ENCODE measurements at regions not wholly inside any gene's neighbourhood (a gene's known extent, or its start where the extent isn't known, plus 50 kb on each side); places are given as distances from the start of the nearest gene placed in this dataset.

GRCh38 chr18:44342162-44342561 lies 338.5 kb upstream of the SETBP1 start:
- Histone ChIP-seq H3K9ac (ENCODE audit: insufficient read depth in 1 of 2, low read length in 2 of 2) (no peak overlapping the region), H3K9me3 (ENCODE audit: control insufficient read depth in 4 of 4, insufficient read depth in 3 of 4, low read length in 3 of 4) (no peaks in the 10 kb centered on the region), H3K27me3 (ENCODE audit: control insufficient read depth in 3 of 3, insufficient read depth in 3 of 3, low read length in 2 of 3) (no peaks in the 10 kb centered on the region), H3K4me3 (no peak overlapping the region), H3K36me3 (ENCODE audit: control insufficient read depth in 4 of 4, insufficient read depth in 4 of 4, low read length in 4 of 4) (no peaks in the 10 kb centered on the region), H3K4me1 (ENCODE audit: control insufficient read depth in 5 of 5, insufficient read depth in 5 of 5, low read length in 5 of 5) (peaks cover 0 to 5% (median 0%) of the 10 kb centered on the region in 5 donors), H3K27ac (ENCODE audit: low read depth in 1 of 2, low read length in 1 of 2) (no peak overlapping the region)
- ATAC-seq (ENCODE audit: insufficient read depth, low FRiP score) = no peak
- no peak for DNase-seq
- WGBS, 2 donors = 84 to 85% methylated on average over 2 of the region's 2 CpGs
- TF ChIP-seq CTCF (IDR thresholded peaks at IDR 0.05; ENCODE audit: control extremely low read depth, extremely low read depth) = no peak

- Histone ChIP-seq H3K27me3 (ENCODE audit: control insufficient read depth in 3 of 3, insufficient read depth in 3 of 3, low read length in 2 of 3) (no peaks in the 10 kb centered on the region), H3K4me1 (ENCODE audit: control insufficient read depth in 5 of 5, insufficient read depth in 5 of 5, low read length in 5 of 5) (peaks cover 0 to 5% (median 0%) of the 10 kb centered on the region in 5 donors), H3K36me3 (ENCODE audit: control insufficient read depth in 4 of 4, insufficient read depth in 4 of 4, low read length in 4 of 4) (no peaks in the 10 kb centered on the region), H3K4me3 (no peak overlapping the region), H3K27ac (ENCODE audit: low read depth in 1 of 2, low read length in 1 of 2) (no peak overlapping the region), H3K9ac (ENCODE audit: insufficient read depth in 1 of 2, low read length in 2 of 2) (no peak overlapping the region), H3K9me3 (ENCODE audit: control insufficient read depth in 4 of 4, insufficient read depth in 3 of 4, low read length in 3 of 4) (no peaks in the 10 kb centered on the region)
- DNase-seq (no peak), ATAC-seq (ENCODE audit: insufficient read depth, low FRiP score) (no peak)
- WGBS, 2 donors = 70 to 81% methylated on average over 2 of the region's 2 CpGs
- TF ChIP-seq CTCF (IDR thresholded peaks at IDR 0.05; ENCODE audit: control extremely low read depth, extremely low read depth) = no peak
These were observed 337.7 kb upstream of the SETBP1 start for GRCh38 chr18:44342946-44343345.

GRCh38 chr18:44343570-44343969 lies 337.1 kb upstream of the SETBP1 start:
- H3K4me1 ChIP-seq (ENCODE audit: control insufficient read depth in 5 of 5, insufficient read depth in 5 of 5, low read length in 5 of 5) = peaks cover 0 to 5% (median 0%) of the 10 kb centered on the region in 5 donors
- ATAC-seq (ENCODE audit: insufficient read depth, low FRiP score) (no peak), DNase-seq (peak in 2 of 3 donors; percentile 11 to 40)
- H3K9me3 ChIP-seq (ENCODE audit: control insufficient read depth in 4 of 4, insufficient read depth in 3 of 4, low read length in 3 of 4) = no peaks in the 10 kb centered on the region
- H3K36me3 ChIP-seq (ENCODE audit: control insufficient read depth in 4 of 4, insufficient read depth in 4 of 4, low read length in 4 of 4) = no peaks in the 10 kb centered on the region
- H3K27me3 ChIP-seq (ENCODE audit: control insufficient read depth in 3 of 3, insufficient read depth in 3 of 3, low read length in 2 of 3) = no peaks in the 10 kb centered on the region
- no peak overlapping the region for H3K27ac ChIP-seq (ENCODE audit: low read depth in 1 of 2, low read length in 1 of 2)
- H3K4me3 ChIP-seq = no peak overlapping the region
- H3K9ac ChIP-seq (ENCODE audit: insufficient read depth in 1 of 2, low read length in 2 of 2) = no peak overlapping the region
- TF ChIP-seq CTCF (IDR thresholded peaks at IDR 0.05; ENCODE audit: control extremely low read depth, extremely low read depth) = no peak

- Histone ChIP-seq H3K9ac (ENCODE audit: insufficient read depth in 1 of 2, low read length in 2 of 2) (no peak overlapping the region), H3K27ac (ENCODE audit: low read depth in 1 of 2, low read length in 1 of 2) (no peak overlapping the region), H3K36me3 (ENCODE audit: control insufficient read depth in 4 of 4, insufficient read depth in 4 of 4, low read length in 4 of 4) (no peaks in the 10 kb centered on the region), H3K9me3 (ENCODE audit: control insufficient read depth in 4 of 4, insufficient read depth in 3 of 4, low read length in 3 of 4) (no peaks in the 10 kb centered on the region), H3K4me1 (ENCODE audit: control insufficient read depth in 5 of 5, insufficient read depth in 5 of 5, low read length in 5 of 5) (peaks cover 0 to 3% (median 0%) of the 10 kb centered on the region in 5 donors), H3K27me3 (ENCODE audit: control insufficient read depth in 3 of 3, insufficient read depth in 3 of 3, low read length in 2 of 3) (no peaks in the 10 kb centered on the region), H3K4me3 (no peak overlapping the region)
- no peak for TF ChIP-seq CTCF (IDR thresholded peaks at IDR 0.05; ENCODE audit: control extremely low read depth, extremely low read depth)
- DNase-seq (no peak), ATAC-seq (ENCODE audit: insufficient read depth, low FRiP score) (no peak)
- WGBS, 2 donors = 67 to 84% methylated on average over 5 of the region's 5 CpGs
These were observed 324.0 kb upstream of the SETBP1 start for GRCh38 chr18:44356566-44357157.

All from lung (tissue), 11 donors.